IPS DF 6.9 (cell line): ENCODE measurements at regions not wholly inside any gene's neighbourhood (a gene's known extent, or its start where the extent isn't known, plus 50 kb on each side); places are given as distances from the start of the nearest gene placed in this dataset.

Experiments used
- DNase-seq: peaks from one replicate; pipeline ENCODE4 v3.0.0-alpha.2; 2013; ENCODE audit warnings: low read depth, low spot score
- H3K27ac ChIP-seq: one replicate; pipeline ENCODE4 v1.5.1; 2013; ENCODE audit warnings: low read length, control low read depth
- H3K27me3 ChIP-seq: 2 replicates; pipeline ENCODE4 v1.6.1; 2013; ENCODE audit warnings: mild to moderate bottlenecking, low read length; ENCODE audit not compliant: control insufficient read depth, insufficient read depth
- H3K36me3 ChIP-seq: 2 replicates; pipeline ENCODE4 v1.6.1; 2013; ENCODE audit warnings: low read length; ENCODE audit not compliant: control insufficient read depth, insufficient read depth
- H3K4me1 ChIP-seq: 2 replicates; pipeline ENCODE4 v1.6.1; 2013; ENCODE audit warnings: low read length; ENCODE audit not compliant: control insufficient read depth, insufficient read depth
- H3K4me3 ChIP-seq: 2 replicates; pipeline ENCODE4 v1.5.1; 2013; ENCODE audit warnings: mild to moderate bottlenecking, low read length
- H3K9me3 ChIP-seq: 2 replicates; pipeline ENCODE4 v1.6.1; 2013; ENCODE audit warnings: low read length, inconsistent platforms; ENCODE audit not compliant: control insufficient read depth, insufficient read depth
- WGBS: extraction: QIAGEN DNeasy Blood & Tissue Kit; methylation state at CpG from one replicate; pipeline ENCODE4 v1.1.7; 2013; ENCODE audit warnings: mixed read lengths, missing lambda C conversion rate; ENCODE audit not compliant: insufficient read length, insufficient coverage; 5-methylcytosine and 5-hydroxymethylcytosine counted together

DNA sequence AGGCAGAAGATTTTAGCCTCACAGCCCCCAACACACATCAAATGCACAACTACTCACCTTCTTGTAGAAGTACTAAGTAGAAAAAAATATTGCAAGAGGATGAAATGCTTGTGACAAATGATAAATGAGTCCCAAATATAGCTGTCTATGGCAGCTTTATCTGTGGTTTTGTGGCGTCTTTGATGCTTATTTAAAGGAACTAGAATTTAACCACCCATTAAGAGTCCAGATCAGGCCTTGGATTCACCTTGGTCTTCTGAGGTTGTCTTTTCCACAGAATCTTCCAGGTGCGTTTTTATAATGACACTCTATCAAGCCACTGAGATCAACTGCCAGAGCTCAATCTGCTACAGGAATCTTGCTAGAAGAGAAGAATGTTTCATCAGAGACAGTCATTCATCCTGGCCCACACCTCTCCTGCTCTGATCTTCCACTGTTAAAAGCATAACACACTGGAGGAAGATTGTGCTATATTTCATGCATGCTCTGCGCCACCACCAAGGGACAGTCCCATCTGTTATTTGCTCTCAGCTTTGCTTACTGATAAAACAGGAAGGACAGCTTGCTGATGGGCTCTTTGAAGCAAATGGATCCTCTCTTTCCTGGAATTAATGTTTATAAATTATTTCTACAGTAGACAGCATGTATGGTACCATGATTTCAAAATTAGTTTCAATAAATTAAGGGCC is 144.1 kb downstream of the SLC7A11 start:
- Histone ChIP-seq H3K9me3 (no peaks in the 10 kb centered on the region), H3K36me3 (no peaks in the 10 kb centered on the region), H3K27ac (no peak overlapping the region), H3K27me3 (no peaks in the 10 kb centered on the region), H3K4me3 (no peak overlapping the region), H3K4me1 (no peaks in the 10 kb centered on the region)
- WGBS, result no CpG with 5 or more reads among the region's 3 CpGs
- DNase-seq, result no peak

DNA sequence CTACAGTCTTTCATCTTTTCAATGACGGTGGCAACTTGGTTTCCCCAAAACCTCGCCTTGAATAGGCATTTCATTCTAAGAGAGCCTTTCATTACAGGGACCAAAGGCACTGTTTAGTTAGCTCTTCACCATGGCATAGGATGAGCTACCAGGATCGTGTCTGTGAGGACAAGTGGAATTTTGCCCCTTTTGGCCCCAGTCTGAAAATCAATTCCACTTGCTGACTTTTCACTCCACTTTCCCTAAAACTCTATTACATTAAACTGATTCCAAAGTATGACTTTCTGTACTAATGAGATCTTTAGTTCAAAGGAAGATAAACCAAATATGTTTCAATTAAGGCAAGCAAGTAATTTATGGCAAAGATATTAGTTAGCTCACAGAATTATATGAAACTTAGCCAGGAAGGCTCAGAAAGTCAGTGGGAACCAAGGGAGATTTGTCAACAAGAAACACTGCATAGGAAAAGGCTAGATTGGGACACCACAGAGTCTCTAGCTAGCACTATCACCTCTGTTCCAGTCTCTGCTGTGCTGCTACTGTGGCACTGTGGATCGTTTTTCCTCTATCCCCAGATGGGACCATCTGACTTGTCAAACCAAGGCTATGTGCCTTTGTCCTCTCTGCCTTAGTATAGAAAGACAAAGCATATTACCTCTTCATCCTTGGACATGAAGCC is 145.6 kb downstream of the SLC7A11 start:
- no peak for DNase-seq
- Histone ChIP-seq H3K27me3 (no peaks in the 10 kb centered on the region), H3K9me3 (no peaks in the 10 kb centered on the region), H3K4me1 (no peaks in the 10 kb centered on the region), H3K36me3 (no peaks in the 10 kb centered on the region), H3K27ac (no peak overlapping the region), H3K4me3 (no peak overlapping the region)
- no CpG with 5 or more reads among the region's 4 CpGs for WGBS

DNA sequence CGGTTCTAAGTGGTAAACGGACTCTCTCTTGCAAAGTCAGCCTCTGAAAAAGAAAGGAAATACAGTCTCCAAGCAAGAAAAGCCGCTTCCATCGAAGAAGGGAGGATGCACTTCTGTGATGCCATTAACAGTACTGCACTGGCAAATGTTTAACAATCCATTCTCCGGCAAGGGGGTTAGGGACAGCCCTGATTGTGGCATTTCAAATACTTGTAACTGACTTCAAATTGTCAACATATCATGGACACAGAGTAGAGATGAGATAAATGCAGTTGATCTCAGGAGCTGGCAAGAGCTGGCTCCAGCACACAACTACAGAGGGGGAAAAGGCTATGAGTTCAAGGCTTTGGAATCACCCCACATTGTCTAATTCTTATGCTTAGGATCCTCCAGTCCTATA is 146.8 kb downstream of the SLC7A11 start:
- no peaks in the 10 kb centered on the region for H3K9me3 ChIP-seq
- WGBS, result no CpG with 5 or more reads among the region's 5 CpGs
- H3K27ac ChIP-seq, result no peak overlapping the region

DNA sequence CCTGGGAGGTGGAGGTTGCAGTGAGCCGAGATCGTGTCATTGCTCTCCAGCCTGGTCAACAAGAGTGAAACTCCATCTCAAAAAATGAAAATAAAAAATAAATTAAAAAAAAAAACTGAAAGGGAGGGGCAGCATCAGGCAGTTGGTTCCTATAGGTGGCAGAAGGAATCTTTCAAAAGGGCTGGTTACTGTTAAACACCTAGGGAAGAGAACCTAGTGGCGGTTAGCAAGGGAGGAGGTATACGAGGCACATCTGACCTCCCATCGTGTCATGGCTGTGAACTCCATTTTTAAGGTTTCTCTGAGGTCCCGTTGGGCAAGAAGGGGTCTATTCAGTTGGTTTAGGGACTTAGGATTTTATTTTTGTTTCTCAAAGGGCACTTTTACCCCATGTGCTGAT is 150.1 kb downstream of the SLC7A11 start:
- DNase-seq, result no peak
- Histone ChIP-seq H3K27ac (no peak overlapping the region), H3K27me3 (no peaks in the 10 kb centered on the region), H3K9me3 (no peaks in the 10 kb centered on the region), H3K36me3 (no peaks in the 10 kb centered on the region), H3K4me3 (no peak overlapping the region), H3K4me1 (no peaks in the 10 kb centered on the region)
- no CpG with 5 or more reads among the region's 6 CpGs for WGBS

More for the DNA sequence above, 146.8 kb downstream of the SLC7A11 start:
- Histone ChIP-seq H3K36me3 (no peaks in the 10 kb centered on the region), H3K4me1 (no peaks in the 10 kb centered on the region), H3K27me3 (no peaks in the 10 kb centered on the region), H3K4me3 (no peak overlapping the region)
- DNase-seq, result no peak

DNA sequence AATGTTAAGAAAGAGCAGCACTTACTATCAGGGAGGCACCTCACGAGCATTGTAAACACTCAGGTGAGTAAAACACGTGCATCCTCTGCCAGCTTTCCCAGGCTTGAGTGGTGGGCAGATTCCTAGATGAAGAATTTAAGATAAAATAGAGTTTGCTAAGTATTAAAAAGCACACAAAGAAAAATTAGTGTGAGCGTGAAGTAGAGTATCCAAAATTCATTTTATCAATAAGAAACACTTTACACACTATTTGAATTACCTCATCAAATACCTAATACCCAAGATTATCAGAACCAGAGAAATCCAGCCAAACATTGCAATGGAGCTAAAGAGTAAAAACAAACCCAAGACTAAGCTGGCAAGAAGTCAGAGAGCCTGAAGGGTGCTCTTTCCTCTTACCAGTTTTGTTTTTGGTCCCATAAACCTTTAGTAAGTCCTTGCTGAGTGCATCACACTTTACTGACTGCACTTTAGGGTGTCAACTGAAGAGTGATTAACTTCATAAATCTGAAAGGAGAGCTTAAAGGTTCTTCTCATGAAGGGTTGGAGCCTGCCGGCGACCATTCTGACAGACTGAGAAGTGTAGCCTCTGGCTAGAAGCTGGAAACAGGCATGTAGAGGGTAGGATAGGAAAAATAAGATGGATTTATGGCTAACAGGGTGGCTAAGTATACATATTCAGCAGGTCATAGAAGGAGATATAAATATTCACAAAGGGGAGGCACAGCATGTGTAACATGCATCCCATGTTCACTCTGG is 151.1 kb downstream of the SLC7A11 start:
- H3K9me3 ChIP-seq, result no peaks in the 10 kb centered on the region
- H3K27ac ChIP-seq, result no peak overlapping the region
- no peaks in the 10 kb centered on the region for H3K4me1 ChIP-seq
- no peak for DNase-seq
- no peaks in the 10 kb centered on the region for H3K27me3 ChIP-seq
- no peak overlapping the region for H3K4me3 ChIP-seq
- no CpG with 5 or more reads among the region's 5 CpGs for WGBS
- H3K36me3 ChIP-seq, result no peaks in the 10 kb centered on the region

DNA sequence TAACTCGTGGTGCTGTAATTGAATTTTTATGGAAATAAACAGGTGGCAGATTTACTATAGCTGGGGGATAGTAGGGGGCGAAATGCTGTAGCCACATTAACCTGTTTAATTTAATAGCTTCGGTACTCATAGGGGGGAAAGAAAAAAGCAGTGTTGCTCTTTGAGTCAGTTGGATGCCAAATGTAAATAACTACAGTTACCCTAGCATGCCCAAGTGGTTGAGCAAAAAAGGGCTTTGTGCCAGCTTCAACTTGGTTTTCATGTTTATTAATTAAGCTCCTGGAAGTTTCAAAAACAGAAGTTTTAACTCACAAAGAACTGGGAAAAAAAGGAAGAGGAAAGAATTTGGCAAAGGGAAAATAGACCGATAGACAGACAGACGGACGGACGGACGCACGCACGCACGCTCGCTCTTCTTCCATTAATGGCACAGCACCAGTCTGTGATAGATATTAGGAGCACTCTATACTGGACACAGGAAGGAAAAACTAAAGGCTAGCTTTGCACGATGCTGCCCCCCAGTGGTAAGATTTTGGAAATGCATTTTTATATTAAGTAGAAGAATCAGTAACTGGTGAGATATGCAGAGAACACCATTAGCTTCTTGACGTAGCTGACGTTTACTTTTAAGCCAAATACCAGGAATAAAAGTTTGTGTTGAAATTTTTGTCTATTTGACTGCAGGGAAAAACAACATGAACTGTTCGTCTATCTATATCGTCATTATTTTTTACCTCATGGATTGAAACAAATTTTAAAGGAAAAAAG is 151.8 kb downstream of the SLC7A11 start:
- no peak overlapping the region for H3K27ac ChIP-seq
- WGBS, result no CpG with 5 or more reads among the region's 17 CpGs
- no peak overlapping the region for H3K4me3 ChIP-seq
- H3K4me1 ChIP-seq, result no peaks in the 10 kb centered on the region
- H3K36me3 ChIP-seq, result no peaks in the 10 kb centered on the region
- no peaks in the 10 kb centered on the region for H3K9me3 ChIP-seq
- no peaks in the 10 kb centered on the region for H3K27me3 ChIP-seq
- DNase-seq, result no peak

DNA sequence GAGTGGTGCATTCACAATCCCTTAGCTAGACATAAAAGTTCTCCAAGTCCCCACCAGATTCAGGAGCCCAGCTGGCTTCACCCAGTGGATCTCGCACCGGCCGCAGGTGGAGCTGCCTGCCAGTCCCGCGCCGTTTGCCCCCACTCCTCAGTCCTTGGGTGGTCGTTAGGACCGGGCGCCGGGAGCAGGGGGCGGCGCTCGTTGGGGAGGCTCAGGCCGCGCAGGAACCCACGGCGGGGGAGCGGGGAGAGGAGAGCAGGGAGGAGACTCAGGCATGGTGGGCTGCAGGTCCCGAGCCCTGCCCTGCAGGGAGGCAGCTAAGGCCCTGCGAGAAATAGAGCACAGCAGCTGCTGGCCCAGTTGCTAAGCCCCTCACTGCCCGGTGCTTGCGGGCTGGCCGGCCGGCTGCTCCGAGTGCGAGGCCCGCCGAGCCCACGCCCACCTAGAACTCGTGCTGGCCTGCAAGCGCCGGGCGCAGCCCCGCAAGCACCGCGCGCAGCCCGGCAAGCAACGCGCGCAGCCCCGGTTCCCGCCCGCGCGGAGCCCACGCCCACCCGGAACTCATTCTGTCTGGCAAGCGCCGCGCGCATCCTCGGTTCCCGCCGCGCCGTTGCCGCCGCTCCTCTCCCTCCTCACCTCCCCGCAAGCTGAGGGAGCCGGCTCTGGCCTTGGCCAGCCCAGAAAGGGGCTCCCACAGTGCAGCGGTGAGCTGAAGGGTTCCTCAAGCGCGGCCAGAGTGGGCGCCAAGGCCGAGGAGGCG is 153.5 kb downstream of the SLC7A11 start:
- Histone ChIP-seq H3K4me1 (no peaks in the 10 kb centered on the region), H3K4me3 (no peak overlapping the region), H3K9me3 (no peaks in the 10 kb centered on the region), H3K27ac (no peak overlapping the region), H3K36me3 (no peaks in the 10 kb centered on the region), H3K27me3 (no peaks in the 10 kb centered on the region)
- WGBS, result no CpG with 5 or more reads among the region's 67 CpGs
- DNase-seq, result no peak

DNA sequence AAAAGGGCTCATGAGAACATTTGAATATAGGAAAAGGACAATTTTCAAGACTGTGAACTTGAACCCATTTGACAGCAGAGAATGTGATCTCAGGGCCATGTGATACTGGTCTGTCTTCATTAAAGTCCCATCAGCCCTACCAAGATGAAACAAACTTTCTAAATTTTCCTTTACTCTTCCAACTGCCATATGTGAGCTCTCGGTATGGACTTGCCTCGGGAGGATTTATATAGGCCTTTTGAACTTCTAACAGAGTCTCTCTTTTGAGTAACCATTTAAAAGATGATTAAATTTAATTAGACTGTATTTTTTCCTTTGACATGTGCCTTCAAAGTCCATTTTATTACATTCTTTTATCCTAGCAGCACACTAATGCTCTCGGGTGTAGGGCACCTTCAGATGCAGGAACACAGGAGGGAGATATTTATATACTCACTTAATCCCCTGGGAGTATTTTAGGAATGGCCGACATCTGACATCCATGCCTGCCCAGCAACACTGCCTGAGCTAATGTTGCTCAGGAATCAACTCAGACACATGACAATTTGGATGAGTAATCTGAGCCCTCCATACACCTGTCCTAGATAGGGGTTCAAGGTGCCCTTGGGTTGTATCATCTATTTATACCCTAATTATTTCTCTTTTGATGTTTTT is 155.0 kb downstream of the SLC7A11 start:
- no peaks in the 10 kb centered on the region for H3K4me1 ChIP-seq
- WGBS, result no CpG with 5 or more reads among the region's 4 CpGs
- no peaks in the 10 kb centered on the region for H3K36me3 ChIP-seq
- no peak overlapping the region for H3K4me3 ChIP-seq
- no peak for DNase-seq
- no peak overlapping the region for H3K27ac ChIP-seq
- H3K27me3 ChIP-seq, result no peaks in the 10 kb centered on the region
- H3K9me3 ChIP-seq, result no peaks in the 10 kb centered on the region

DNA sequence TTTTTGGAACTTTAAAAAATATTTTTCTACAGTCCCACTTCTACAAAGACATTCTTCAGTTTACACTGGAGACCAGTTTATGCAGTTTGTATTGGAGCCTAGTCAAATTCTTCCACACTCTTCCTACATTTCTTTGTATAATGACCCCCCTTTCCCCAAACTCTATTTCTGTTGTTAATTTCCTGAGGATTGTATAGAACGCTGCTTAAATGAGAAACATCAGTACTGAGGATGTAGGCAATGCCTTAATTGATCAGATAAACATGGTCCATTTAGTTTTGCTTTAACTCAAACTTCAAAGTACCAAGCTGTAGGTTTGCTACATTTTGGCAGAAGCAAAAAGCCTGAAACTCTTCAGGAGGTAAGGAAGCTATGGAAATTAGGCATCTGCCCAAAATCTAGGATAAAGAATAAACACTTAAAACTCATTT is 155.5 kb downstream of the SLC7A11 start:
- Histone ChIP-seq H3K36me3 (no peaks in the 10 kb centered on the region), H3K4me1 (no peaks in the 10 kb centered on the region), H3K4me3 (no peak overlapping the region), H3K27me3 (no peaks in the 10 kb centered on the region), H3K9me3 (no peaks in the 10 kb centered on the region), H3K27ac (no peak overlapping the region)
- DNase-seq, result no peak
- WGBS, result no CpG with 5 or more reads among the region's 1 CpG
